ENCODE measurements at regions not wholly inside any gene's neighbourhood (a gene's known extent, or its start where the extent isn't known, plus 50 kb on each side); places are given as distances from the start of the nearest gene placed in this dataset.
A peak's percentile ranks its signal among the peaks of the same experiment; 100 is the strongest.

DNA sequence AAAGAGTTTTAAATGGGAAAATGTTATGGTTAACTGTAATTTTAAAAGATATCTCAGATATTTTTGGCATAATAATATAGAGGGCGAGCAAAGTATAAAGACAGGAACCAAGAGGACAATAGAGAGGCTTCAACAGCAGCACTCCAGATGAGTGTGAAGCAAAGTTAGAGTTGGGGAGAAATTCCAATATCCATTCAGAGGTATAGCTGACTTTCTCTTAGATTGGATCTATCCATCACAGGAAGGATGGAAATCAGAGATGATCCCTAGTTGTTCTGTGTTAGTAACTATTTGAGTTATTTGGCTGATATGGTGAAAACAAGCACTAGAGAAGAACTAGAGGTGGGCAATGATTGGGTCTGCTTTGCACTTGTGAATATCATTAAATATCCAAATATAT, 786.0 kb upstream of the KLHL1 start:
- DNase-seq (ENCODE audit: low spot score) = no peak

DNA sequence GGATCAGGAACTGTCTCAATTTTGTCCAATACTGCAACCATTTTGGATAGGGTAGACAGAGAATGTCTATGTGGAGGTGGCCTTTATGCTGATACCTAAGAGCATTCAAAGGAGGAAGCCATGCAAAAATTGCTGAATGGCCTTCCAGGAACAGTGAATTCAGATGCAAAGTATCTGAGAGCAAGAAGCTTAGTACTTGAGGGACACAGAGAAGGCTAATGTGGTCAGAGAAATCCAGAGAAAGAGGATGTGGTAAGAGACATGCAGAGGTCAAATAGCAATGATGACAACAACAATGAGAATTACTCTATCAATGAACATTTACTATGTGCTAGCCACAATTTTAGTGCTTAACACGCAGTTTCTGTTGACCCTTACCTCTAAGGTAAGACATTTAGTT, 785.6 kb upstream of the KLHL1 start:
- DNase-seq (ENCODE audit: low spot score) = no peak

DNA sequence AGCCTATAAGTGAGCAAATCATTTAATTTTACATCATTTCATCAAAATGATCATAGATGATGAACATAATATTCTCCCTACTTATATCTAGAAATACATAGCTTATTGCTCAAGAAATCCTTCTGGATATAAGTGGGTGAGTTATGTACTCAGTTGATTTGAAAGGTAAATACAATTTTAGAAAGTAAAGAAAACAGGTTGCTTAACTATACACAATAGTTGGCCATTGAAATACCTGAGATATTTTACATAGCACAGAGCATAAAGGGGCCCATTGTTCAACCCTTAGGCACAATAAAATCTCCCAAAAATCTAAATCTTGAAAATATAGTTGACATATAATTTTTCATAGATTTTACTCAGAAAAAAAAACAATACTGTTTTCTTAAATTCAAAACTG, 782.0 kb upstream of the KLHL1 start:
- DNase-seq (ENCODE audit: low spot score) = no peak

DNA sequence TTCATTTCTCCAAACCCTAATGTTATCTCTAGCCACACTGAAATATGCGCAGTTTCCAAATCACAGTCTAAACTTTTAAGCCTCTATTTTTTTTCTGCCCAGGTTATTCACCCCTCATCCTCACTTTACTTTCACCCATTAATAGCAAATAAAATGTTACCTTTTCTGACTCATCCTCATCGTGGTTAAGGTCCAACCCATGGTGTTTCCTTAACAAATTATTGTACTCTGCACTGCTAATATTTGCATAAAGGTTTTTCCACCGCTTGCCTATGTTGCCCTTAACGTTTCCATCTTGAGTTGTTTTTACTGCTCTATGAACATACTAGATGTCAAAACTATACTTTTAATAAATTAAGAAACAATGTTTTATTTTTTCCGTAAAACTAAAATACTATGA, 780.9 kb upstream of the KLHL1 start:
- no peak for DNase-seq (ENCODE audit: low spot score)

DNA sequence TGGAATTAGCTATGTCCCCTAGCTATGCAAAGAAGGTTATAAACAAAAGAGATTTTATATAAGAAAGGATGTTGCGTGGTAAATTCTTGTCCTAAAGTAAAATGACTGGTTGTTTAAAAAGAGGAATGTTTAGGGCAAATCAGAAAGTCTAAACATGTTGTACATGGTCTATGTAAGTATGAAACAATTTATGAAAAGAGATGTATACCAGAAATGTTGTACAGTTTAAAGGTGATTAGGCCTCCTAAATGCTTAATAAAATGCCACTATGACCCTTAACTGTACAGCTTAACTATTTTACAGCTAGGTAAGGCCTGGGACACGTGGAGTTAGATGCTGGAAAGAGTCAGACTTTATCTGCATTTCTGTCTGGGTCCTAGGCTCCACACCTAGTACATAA, 775.9 kb upstream of the KLHL1 start:
- DNase-seq (ENCODE audit: low spot score) = no peak

DNA sequence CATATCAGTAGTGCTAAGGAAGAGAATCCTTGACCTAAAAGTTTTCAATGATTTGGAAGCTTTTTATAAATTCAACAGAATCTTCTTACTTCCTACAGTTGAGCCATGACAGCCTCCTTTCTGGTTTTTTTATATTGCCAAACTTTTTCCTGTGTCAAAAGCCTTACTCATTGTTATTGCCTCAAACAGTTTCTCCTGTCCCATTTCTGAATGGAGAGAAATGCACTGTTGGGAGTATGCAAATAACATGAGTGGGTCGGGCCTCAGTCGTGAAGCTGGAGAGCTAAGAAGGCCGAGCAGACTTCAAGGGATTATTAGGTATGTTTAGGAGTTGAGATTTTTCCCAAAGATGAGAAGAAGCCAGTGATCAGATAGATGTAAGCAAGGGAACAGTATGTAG, 766.4 kb upstream of the KLHL1 start:
- no peak for DNase-seq (ENCODE audit: low spot score)

DNA sequence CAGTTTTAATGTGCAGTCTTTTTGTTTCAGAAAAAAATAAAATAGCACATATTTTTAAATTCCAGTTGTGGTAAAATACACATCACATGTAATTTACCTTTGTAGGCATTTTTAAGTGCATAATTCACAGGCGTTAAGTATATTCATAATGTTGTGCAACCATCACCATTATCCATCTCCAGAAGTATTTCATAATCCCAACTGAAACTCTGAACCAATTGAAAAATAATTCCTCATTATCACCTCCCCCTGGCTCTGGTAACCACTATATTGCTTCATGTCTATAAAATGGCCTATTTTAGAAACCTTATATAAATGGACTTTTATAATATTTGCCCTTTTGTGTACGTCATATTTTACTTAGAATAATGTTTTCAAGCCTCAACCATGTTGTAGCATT, 756.5 kb upstream of the KLHL1 start:
- DNase-seq (ENCODE audit: low spot score) = no peak

DNA sequence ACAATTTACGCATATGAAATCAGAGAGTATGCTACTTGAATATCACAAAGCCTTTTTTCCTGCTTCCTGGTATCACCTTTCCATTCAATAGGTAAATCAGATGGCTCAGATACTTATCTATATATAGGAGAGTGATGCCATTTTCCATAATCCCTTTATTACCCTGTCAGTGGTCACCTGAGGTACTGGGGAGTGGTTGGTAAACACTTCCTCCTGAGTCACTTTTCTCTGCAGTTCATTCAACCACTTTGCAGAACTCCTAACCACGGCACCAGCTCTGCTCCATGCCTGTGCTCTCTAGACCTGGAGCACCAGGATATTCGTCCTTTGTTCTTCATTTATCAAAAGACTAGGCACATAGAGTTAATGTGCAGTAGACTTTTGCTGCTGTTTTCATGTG, 748.5 kb upstream of the KLHL1 start:
- no peak for DNase-seq (ENCODE audit: low spot score)

DNA sequence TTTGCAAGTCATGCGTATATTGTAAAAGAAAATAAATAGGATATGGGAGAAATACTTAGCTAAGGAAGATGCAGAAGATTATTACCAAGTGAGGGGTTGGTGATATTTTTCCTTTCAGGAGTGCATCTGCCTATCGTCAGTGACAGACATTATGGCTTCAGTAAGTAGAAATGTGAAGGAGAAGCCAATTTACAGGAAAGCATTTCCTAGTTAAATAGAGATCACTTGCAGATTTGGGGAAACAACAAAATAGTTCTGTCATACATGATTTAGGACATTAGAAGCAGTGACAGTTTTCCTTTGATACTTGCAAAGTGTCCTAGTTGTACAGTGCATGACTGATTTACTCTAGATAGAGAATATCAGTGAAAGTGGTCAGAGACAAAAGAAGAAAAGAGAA, 747.8 kb upstream of the KLHL1 start:
- DNase-seq (ENCODE audit: low spot score) = no peak

DNA sequence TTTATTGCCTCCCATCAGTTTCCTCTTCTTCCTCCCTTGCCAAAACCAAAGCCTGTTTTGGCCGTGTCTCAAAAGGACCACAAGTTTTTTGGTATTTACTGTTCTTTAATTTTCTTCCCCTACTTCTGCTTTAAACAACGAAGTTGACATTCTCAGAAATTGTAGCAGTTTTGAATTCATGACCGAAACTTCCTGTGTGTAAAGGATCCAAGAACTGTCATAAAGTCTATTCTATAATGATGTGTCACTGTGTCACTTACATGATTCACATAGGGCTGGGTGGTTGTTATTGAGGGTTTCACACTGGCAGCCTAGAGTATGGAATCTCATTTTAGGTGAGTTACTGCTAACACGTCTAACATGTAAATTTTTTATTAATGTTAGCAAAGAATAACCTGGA, 741.0 kb upstream of the KLHL1 start:
- DNase-seq (ENCODE audit: low spot score) = no peak

DNA sequence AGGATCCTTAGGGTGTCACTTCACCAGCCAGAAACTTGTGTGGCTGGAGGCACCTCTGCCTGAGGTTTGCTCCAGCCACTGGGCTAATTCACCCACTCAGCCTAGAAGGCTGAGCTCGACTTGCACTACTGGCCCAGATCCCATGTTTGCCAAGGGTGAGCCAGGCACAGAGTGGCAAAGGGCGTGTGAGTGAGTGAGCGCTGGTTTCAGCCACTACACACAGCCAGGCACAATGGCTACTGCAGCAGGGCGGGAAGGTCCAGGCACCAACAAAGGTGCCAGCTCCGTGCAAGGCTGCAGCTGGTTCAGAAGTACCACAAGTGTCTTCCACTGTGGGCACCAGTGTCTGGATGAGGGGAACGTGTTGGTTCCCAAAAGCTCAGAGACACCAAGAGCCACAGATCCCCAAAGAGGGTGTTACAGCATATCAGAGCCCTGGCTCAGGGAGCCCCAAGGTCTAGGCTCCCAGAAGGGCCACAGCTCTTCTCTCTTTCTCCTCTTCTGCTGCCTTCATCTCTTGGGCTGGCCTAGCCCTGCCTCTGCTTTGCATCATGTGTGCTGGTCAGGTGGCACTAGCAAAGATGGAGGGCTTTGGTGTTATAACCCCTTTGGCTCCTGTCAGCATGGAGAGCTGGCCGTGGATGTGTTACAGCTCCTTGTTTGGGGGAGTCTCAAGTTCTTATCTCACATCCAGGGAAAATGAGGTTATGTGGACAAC, 736.3 kb upstream of the KLHL1 start:
- no peak for DNase-seq (ENCODE audit: low spot score)

DNA sequence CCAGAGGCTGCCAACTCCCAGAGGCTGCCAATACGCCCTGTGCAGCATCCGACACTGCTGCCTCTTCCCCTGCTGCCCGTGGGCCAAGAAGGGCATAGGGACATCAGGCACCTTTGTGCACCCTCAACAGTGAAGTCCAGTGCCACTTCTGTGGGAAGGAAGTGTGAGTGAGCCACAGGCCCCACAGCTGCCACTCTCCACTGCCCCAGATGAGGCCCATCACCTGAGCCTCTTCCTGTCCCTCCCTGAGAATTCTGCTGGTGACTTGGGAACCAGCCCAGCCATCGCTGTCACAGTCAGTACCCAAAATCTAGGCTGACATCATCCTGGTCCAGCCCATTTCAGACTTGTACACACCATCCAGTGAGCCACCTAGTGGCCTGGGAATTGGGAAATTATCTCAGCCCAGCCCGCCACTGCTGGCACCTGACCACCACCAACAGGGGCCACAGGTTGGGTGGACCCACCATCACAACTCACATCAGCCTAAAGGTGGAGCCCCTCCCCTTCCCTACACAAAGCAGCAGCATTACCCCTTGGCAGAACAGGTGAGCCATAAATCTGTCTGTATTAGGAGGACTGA, 733.9 kb upstream of the KLHL1 start:
- peak; percentile 46 for DNase-seq (ENCODE audit: low spot score)

DNA sequence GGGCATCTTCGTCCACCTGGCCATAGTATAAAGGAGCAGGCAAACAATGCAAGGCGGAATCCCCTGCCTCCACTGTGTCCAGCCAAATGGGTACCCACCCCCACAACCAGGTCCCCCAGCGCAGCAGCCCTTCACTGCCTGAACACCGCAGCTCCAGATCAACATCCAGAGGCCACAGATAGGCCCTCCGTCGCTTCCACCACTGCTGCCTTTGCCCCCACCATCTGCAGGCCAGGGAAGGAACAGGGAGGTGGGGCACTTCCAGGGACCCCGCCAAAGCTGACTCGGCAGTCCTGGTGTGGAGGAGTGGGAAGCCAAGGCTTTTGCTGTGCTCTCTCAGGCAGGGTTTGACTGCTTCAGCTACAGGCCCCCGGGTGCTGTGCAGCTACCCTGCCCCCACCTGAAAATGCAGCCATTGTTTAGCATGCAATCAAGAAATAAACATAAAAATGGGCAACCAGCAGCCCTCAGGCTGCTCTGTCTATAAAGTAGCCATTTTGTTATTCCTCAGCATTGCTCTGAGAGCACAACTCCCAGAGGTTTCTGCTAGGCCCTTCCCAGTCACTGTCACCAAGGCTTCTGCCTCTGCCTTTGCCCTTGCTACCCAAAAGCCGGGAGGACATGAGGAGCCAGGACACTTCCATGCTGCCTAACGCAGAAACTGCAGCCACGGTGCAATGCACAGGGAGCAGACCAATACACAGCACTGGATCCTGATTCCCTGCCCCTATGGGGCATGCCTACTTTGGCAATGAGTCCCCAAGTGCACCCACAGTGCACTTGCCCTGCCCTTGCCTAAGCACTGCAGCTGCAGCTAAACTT, 733.2 kb upstream of the KLHL1 start:
- no peak for DNase-seq (ENCODE audit: low spot score)

DNA sequence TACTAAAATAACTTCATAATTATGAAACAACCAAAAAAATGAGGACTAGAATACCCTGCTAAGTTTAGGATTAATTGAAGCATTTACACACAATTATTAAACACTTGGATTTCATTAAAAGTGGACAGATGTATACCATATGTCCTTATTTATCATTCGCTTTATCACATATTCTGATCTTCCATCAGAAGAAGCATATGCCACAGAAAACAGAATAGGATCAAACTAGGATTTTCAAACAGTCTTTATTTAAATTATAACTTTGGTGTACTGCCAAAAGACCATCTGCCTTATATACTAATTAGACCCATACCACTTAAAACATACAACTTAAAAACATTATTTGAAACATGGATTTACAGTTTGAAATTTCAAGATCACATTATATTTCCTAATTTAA, 727.1 kb upstream of the KLHL1 start:
- no peak for DNase-seq (ENCODE audit: low spot score)

DNA sequence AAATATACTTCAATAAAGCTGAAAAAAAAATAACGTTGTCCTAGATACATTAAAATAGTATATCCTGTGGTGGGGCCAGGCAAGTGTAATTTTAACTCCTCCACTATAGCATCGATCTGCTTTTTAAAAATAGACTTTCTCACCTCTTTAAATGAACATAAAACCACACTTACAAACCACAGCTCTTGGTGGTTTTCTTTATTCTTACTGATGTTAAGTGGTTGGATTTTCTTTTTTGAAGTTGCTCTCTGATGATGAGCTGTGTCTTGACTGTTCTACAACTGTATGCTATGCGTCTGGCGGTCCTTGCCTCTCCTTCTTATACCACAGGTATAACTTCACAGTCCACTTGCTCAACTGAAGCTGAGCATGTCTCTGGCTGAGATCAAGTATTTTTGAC, 721.5 kb upstream of the KLHL1 start:
- DNase-seq (ENCODE audit: low spot score) = no peak

DNA sequence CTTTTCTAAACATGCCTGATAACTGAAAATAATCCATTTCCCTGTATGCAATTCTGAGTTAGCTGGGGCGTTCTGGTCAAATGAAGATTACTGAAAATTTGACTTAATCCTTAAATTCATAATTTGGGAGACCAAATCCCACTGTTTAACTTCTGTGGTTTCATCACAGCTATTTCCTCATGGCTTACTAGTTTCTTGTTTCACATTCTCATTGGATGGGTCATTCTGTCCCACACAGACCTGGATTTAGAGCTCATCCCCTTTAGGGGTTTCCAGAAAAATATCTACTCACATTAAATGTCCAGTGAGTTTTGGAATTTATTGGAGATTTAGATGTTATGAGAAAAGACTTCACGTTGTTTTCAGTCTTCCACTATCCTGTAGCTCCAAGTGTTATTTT, 709.3 kb upstream of the KLHL1 start:
- DNase-seq (ENCODE audit: low spot score) = no peak

DNA sequence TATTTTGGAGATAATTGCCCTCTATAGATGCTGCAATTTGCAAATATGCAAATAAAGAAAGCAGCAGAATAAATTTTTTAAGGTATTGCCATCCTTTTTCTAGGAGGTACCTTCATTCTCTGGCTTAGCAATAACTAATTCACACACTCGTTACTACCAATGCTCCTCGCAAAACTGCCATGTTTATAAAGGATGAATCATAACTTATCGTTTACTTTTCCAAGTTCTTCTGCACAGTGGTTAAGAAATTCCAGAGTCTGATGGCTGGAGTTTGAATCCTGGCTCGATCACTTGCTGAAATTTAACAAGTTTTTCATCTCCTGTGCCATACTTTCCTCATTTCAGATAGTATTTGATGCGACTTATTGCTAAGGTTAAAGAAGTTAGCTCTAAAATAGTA, 708.6 kb upstream of the KLHL1 start:
- DNase-seq (ENCODE audit: low spot score) = no peak

DNA sequence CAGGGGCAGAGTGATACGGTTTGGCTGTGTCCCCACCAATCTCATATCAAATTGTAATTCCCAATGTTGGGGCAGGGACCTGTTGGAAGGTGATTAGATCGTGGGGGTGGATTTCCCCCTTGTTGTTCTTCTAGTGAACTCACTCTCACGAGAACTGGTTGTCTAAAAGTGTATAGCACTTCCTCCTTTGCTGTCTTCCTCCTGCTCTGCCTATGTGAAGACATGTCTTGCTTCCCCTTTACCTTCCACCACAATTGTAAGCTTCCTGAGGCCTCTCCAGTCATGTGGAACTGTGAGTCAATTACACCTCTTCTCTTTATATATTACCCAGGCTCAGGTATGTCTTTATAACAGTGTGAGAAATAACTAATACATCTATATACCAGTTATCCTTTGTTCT, 706.4 kb upstream of the KLHL1 start:
- DNase-seq (ENCODE audit: low spot score) = no peak

DNA sequence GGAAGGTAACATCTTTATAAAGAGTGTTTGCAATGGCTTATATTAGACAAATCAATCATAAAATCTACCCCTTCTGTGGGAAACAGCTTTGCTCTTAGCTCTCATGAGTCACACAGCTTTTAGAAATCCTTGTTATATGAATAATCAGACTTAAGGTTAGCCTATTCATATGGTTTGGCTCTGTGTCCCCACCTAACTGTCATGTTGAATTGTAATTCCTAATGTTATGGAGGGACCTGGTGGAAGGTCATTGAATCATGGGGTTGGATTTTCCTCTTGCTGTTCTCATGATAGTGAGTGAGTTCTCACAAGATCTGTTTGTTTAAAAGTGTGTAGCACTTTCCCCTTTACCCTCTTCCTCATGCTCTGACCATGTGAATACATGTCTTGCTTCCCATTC, 704.2 kb upstream of the KLHL1 start:
- DNase-seq (ENCODE audit: low spot score) = no peak

DNA sequence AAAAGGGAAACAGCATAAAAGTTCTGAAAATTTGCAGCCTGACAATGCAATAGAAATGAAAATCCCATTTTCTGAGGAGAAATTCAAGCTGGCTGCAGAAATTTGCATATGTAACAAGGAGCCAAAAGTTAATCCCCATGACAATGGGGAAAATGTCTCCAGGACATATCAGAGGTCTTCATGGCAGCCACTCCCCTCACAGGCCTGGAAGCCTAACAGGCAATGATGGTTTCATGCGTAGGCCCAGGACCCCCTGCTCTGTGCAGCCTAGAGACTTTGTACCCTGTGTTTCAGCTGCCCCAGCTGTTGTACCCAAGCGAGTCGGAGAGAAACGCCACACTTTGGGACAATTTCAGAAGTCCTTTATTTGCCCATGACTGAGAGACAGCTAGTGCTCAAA, 701.3 kb upstream of the KLHL1 start:
- DNase-seq (ENCODE audit: low spot score) = no peak

DNA sequence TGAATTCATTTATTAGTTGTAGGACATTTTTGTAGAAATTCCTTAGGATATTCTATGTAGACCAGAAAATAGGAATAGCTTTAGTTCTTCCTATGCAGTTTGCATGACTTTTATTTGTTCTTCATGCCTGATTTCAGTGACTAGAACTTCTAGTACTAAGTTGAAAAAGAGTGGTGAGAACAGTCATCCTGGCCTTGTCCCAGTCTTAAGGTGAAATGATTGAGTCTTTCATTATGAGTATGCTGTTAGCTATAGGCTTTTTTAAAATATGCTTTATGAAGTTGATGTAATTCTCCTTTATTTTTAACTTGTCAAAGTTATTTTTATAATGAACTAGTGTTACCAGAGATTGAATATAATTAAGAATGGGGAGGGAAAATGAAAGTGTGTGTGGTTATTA, 690.1 kb upstream of the KLHL1 start:
- DNase-seq (ENCODE audit: low spot score) = no peak

DNA sequence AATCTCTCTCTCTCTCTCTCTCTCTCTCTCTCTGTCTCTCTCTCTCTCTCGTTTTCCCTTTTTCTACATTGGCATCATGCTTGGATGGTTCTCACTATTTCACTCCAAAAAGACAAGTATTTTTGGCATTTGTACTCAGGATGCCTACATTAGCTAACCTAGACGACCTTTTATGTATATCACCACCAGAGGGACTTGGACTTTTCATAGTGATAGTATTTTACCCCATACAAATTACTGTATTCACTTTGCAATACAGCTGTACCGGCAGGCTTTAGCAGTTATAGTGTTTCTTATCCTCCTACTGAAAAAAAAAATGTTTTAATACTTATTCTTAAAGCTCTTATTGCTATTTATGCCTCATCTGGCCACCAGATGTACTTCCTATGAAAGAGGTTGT, 687.2 kb upstream of the KLHL1 start:
- no peak for DNase-seq (ENCODE audit: low spot score)

DNA sequence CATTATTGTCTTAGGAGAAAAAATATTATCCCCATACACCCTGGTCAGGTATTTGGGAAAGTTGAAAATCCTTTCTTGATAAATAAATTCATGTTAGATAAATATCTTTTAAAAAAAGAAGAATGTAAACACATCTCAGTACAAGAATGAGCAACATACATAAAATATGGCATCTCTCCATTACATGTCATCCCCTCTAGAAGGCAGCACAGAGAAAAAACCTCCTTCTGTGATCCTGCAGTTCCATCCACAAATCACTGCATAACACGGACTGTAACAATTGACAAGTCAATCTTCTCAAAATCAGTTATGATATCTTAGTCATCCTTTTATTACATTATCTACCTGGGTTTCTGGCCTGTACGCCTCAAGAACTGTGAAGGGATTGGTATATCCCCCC, 683.9 kb upstream of the KLHL1 start:
- no peak for DNase-seq (ENCODE audit: low spot score)

DNA sequence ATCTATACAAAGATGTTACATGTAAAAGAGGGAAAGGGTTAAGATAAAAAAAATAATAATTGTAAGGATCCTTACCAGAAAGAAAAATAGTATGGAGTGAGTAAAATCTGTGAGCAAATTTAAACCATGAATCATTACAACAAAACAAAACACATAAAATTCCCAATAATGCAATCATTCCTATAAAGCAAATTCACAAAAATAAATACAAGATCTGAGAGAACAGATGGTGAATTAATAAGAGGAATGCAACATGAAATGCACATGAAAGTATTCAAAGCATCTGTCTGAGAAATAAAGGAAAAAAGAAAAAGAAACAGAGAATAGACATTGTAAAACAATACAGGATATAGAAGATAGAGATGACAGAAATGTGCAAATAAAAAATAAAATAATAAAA, 681.5 kb upstream of the KLHL1 start:
- DNase-seq (ENCODE audit: low spot score) = no peak
